ENCODE measurements at regions not wholly inside any gene's neighbourhood (a gene's known extent, or its start where the extent isn't known, plus 50 kb on each side); places are given as distances from the start of the nearest gene placed in this dataset.
"Not testable (repeated sequence)": the region's sequence is repeated elsewhere in the genome, so short reads cannot be mapped to it uniquely, and the experiment has no call there.

DNA sequence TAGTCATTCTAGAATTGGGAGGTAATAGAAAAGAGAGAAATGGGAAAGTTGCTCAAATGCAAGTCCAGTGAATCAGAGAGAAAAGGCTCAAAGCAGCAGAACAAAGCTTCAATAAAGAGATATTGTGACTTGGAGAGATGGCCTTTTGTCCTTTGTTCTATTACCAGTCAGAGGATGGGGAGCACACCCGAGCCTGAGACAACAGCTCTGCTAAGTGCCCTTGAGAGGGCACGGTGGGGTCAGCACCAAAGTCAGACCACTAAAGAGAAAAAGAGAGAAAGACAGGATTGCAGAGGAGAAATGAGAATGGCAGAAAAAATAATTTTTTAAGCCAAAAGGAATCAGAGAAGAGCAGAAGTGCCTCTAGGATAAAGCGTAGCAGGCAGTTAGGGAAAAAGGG is 553.1 kb downstream of the TTLL7 start:
- not testable (repeated sequence) for DNase-seq

DNA sequence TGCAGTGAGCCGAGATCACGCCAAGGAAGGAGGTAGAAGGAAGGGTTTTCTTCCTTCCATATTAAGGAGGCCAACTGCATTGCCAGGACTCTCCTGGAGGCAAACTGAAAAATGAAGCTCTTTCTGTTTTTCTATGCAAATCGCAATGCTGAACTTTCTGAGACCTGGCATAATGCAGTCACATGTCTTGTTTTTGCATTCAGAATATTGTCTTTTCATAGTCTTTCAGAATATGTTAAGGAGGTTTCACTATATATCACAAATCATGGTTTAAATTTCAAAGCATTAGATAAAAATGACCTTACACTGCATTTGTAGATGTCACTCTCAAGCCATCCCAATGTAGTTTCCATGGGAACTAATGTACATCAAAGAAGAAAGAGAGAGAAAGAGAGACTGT is 556.5 kb downstream of the TTLL7 start:
- DNase-seq = not testable (repeated sequence)

DNA sequence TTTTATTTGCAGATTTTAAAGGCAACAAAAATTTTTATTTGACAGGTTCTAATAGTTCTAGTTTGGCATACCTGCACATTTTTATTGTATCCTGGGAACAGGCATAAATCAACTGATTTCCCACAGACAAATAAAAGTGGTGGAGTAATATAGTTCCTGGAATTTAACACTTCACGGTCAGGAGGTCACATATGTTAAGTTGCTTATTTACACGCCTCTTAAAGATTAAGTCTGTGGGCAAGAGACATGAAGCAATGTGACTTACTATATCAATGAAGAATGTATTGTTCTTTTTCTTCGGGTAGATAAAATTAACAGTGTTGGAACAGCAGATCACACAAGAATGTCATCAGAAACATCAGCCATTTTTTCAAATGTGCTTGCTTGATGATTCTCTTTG is 558.3 kb downstream of the TTLL7 start:
- DNase-seq = not testable (repeated sequence)

DNA sequence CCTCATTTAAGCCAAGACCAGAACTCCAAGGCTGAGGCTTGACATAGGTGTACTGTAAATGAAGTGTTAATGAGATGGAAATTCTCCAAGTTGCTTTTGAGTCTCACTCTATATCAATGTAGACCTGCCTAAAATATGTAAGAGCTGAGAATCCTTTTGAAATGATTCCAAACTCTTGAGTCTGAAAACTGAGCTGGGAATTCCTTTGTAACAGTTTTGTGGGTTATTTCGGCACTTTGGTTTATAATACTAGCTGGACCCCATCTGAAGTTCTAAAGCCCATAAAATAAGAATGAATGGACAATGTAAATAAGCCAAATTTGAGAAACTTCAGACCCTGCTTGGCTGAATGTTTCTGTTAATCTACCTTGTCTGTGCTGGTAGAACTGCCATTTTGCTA is 558.9 kb downstream of the TTLL7 start:
- DNase-seq = not testable (repeated sequence)

DNA sequence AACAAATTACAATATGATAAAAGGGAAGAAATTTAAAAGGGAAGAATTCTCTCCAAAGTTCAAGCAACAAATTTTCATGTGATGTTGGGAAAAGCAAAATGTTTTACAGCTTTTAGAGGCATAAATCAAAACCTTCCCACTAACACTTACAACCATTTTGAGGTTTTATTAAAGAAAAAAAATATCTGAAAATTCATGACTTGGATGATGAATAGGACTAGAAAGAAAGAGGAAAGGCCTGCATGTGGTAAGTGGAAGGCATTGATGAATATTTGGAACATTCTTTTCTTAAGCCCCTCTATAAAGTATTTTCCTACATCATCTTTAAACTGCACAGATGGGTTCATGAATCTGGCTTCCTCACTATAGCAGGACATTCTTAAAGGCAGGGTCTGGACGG is 560.6 kb downstream of the TTLL7 start:
- DNase-seq = not testable (repeated sequence)

DNA sequence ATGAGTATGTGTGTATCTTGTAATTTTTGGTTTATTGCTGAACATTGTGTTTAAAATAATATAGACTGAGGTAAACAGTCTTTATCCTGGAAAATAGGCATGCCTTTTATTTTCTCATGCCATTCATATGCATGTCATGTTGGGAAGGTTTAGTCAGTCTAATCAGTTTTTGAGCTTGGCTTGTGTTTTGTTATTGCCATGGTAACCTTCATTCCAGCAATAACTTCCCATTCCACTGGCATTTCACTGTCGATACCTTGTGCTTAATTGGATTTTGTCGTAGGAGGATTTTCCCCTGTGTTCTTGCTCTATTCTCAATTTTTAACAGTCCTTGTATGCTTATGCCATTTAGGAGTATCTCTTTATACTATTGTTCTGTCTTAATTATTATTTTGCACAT is 563.6 kb downstream of the TTLL7 start:
- DNase-seq = not testable (repeated sequence)

DNA sequence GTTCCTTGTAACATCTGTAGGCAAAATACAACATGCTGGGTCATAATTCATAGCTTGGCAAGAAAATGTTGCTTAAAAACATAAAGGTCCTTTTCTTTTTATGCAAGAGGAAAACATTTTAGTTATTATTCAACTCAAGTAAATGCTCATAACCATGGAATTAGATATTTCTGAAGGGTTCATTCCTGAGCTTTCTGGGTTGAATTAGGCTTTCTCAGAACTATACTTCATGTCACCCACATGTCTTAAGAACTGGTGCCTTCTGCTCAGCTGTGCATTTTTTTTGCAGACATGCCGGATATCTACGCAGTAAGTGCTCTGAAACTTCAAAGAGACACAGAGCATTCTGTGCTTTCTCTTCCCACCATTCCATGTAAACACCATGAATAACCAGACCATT is 571.4 kb downstream of the TTLL7 start:
- not testable (repeated sequence) for DNase-seq

DNA sequence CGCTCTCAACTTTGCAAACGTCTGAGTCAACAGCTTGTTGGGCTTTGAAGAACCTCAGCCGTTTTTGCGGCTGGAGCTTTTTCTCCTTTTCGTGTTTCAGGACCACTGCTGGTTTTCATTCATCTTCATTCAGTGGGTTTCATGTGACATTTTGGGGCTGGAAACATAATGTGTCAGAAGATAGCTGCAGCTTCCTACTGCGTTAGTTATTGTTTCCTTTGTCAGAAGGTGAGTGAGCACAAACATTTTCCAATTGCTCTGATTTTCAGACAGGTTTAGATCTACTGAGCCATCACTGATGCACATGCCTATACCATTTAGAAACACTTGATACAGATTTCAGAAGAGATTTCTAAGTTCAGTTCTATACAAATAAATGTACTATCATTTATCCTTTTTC is 575.5 kb downstream of the TTLL7 start:
- DNase-seq = not testable (repeated sequence)

DNA sequence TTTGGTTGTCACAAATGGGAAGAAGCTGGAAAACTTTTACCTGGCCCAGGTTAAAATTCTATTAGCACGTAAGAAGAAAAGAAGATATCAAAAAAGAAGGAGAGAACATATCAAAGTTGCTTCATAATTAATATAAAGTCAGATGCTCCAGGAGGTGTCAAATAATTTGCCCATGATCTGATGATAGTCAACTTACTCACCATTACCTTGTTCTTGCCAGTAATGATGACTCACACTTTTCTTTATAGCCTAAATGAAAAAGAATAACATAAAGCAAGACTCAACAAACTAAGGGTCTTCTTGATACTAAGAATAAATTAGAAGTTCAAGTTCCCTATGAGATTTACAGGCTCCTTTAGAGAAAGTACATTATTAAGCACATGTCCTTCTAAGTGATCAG is 580.4 kb downstream of the TTLL7 start:
- no peak for DNase-seq

DNA sequence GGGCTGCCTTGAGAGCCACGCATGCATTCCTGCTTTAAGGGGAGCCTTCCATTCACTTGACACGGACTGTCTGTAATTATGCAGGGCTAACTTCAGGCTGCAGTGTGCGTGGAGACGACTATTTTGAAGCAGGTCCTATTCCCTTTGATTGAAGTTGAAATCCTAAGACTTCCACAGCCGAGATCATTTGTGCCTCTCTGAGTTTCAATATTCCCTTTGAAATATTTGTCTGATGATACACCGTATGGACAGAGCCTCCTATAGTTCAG is 585.2 kb downstream of the TTLL7 start:
- not testable (repeated sequence) for DNase-seq

DNA sequence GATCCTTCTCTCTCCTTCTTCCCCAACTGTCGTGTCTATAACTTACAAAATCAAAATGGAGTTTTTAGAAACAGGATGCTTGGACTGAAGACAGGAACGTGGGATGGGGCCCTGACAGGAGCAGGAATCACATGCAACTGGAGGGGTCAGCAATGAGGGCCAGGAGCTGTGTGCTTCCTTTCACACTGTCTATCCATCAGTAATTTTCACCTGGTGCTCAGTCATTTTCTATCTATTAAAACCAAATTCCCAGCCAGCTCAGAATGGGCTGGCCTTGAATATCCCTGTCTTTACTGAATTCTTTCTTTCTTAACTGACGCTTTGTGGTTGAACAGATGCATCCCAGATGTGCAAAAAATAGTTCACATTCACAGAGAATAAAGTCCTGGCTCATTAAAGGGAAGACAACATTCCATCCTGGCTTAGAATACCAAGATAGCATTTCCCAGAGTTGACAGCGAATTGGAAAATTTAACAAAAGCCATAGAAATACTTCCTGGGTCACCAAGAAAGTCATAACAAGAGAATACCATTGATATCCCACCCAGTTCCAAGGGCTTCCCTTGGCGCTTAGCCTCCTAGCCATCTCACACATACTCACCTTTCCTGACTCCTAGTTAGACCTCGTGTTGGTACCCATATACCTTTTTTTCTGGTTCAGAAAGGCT is 588.1 kb downstream of the TTLL7 start:
- DNase-seq = not testable (repeated sequence)

DNA sequence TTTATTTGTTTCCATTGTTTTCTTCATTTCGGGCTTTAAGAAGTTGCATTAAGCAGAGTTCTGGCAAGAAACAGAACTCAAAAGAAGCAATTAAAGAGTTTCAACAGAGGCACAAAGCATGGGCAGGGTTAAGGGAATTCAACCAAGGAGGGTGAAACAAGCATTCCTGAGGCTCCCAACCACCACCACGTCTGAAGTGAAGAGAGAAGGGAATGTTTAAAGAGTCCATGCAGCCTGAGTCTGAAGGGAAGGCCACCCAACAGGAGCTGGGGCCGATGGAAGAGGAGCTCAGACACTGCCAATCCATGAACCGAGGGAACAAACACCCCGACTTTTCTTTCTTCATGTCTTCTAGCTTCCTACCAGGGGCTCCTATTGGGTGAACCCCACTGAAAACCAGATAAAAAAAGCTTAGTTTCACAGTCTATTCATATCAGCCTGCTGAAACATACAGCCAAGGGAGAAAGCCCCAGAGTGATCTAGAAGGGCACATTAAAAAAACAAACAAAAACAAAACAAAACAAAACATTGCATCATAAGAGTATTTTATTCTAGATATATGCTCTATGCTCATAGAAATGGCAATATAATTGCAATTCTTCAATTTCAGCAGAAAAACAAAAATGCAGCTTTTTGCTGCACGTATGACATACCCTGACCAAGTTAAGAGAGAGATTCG is 592.1 kb downstream of the TTLL7 start:
- not testable (repeated sequence) for DNase-seq

DNA sequence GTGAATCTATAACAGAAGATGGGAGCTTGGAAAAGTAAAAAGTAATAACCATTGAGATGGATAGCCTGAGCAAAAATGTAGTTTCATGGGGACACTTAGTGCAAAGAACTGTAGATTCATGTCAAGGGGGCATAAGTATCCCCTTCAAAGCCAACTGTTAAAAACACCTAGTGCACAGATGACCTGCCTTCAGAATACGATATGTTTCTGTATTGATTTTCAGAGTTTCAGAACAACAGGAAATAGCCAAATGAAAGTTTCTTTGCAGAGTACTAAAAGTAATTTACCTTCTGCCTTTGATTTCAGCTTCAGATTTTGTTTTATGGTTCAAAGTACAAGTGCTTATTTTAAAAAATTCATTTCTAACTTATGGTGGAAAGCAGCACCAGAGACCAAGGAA is 593.1 kb downstream of the TTLL7 start:
- DNase-seq = not testable (repeated sequence)

DNA sequence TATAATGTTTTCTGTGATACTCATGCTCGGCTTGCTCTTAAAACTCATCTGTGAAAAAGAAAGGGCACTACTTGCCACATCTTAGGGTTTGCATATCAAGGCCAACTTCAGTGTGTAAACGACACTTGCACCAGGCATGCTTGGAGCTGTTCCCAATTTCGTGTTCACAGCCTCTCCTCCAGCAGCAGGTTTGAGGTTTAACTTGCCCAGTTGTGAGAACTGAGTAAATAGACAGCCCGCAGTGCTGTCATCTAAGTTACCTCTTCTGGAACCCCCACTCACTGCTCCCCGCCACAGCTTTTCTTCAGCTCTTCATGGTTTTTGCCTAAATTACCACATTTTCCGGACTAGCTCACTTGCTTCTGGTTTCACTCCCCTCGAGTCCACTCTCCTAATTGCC is 595.4 kb downstream of the TTLL7 start:
- not testable (repeated sequence) for DNase-seq

DNA sequence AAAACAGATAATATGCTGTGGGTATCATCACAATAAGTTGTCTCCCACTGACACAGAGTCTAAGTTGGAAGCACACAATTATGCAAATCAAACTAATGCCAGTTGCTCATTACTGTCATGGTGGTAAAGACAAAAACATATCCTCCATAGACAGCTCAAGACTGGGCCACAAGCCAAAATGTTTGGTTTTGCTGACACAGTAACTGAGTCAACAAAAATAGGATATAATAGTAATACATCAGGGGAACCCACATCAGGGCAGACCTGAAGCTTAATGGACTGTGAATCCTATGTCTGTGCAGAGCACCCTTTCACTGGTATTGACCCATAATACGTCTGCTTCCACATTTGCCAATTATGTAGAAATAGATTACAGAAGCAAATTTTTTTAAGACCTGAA is 597.8 kb downstream of the TTLL7 start:
- DNase-seq = not testable (repeated sequence)

DNA sequence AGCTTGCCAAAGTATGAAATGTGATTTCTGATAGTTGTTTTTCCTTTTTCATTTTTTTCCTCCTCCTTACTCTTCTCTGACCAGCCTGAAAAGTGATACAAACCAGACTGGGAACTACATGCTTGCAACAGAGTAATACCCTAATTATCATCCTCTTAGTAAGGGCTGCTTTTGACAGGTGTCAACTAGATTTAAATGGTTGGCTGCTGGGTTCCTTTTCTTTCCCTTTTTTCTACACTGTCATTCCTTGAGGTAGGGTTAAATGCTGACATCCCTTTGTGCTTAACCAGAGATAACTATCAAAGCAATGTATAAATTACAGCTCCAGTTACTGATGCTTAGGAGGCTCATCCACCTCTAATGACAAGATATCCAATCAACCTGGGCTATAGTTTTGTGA is 598.8 kb downstream of the TTLL7 start:
- not testable (repeated sequence) for DNase-seq

DNA sequence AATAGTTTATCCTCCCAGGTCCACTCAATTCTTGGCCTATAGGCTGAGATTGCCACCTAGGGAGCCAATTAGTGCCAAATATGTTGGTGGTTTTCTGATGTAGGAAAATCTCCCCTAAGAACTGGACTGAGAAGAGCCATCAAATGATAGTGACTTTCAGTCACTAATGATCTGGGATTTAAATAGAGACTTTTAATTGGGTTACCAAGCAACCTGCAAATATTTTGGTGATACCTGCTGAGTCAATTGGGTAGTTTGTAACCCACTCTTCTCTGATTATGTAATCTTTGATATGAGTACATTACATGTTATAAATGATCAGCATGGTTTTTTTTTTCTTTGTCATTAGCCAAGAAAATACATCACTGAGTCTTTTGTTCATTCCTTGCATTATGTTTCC is 600.8 kb downstream of the TTLL7 start:
- DNase-seq = not testable (repeated sequence)

DNA sequence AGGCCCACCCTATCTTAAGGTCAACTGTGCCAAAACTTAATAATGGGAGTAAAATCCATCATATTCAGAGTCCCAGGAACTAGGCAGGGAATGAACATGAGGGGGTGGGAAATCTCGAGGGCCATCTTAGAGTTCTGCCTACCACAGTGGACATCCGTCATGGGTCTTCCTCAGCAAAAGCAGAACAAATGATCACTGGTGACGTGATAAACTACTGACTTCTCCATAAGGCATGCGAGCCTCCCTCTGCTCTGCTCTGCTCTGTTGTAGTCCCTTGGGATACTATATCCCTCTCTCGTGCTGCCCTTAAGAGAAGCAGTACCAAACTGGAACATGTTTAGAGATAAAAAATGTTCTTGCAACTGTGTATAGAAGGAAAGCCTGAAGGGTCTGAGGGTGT is 603.8 kb downstream of the TTLL7 start:
- not testable (repeated sequence) for DNase-seq

DNA sequence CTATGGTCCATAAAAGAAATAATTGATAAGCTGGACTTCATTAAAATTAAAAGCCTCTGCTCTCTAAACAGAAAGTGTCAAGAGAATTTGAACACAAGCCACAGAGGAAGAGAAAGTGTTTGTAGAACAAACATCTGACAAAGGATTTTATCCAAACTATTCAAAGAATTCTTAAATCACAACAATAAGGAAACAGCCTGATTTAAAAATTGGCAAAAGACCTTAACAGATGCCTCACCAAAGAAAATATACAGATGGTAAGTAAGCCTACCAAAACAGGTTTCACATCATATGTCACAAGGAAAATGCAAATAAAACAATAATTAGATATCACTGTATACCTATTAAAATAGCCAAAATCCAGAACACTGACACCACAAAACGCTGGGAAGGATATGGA is 612.0 kb downstream of the TTLL7 start:
- not testable (repeated sequence) for DNase-seq

DNA sequence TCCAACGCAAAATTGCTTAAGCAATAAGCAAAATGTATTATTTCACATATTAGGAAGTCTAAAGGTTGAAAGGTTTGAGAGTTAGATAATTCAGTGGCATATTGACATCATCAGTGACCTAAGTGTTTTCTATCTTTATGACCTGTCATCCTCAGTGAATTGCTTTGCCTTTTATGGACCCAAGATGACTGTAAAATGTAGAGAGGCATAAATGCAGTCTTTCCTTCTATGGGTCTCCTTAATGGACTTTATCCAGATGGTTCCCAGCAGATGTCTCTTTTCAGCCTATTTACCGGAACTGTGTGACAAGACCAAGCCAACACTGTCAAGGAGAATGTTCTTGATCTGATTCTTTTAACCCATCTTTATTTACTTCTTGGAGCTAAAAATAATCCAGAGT is 615.8 kb downstream of the TTLL7 start:
- DNase-seq = not testable (repeated sequence)

DNA sequence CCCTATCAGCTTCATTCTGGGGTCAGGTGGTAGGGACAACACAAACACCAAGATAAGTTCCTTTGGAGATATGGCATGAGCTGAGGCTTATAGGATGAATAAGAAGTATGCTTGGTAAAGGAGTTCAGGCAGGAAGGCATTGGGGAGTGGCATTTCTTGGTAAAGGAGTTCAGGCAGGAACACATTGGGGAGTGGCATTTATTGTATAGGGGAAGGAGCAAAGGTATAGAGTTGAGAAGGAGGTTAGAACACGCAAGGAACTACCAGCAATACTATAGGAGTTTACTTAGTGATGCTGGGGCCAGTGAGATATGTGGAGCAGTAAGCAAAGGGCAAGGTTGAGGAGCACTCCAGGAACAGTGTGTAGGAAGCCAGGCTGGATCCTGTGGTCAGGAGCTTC is 625.9 kb downstream of the TTLL7 start:
- not testable (repeated sequence) for DNase-seq

DNA sequence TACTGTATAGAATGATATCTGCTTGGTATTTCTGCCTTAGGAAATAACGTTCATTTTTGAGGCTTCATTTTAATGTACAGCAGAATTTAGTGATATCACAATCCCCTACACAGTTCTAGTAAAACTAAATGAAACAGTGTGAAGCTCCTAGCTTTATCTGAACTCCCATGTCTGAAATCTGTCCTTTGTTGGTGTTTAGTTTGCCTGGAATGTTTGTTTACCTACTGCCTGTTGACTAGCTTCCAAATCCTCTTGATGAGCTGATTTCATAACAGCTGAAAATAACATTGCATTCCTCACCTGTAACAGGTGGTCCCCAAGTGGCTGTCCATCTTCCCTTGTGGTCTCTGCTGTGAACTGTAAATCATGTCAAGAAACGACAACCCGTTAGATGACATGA is 629.1 kb downstream of the TTLL7 start:
- not testable (repeated sequence) for DNase-seq

DNA sequence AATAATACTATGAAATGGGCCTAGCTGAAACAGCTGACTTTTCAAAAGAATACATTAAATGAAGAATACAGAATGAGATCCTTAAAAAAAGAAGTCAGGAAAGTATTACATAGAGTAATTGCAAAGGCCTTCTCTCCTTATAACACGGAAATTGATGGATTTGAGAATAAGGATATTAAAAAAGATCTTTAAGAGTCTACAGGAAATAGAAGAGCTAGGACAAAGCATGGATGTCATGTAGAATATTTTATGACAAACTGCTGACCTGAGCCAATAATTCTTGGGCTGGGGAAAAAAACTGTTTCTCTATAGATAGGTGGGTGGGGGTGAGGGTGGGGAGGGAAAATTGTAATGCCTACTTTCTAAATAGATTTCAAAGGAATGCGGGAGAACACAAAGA is 633.6 kb downstream of the TTLL7 start:
- not testable (repeated sequence) for DNase-seq

DNA sequence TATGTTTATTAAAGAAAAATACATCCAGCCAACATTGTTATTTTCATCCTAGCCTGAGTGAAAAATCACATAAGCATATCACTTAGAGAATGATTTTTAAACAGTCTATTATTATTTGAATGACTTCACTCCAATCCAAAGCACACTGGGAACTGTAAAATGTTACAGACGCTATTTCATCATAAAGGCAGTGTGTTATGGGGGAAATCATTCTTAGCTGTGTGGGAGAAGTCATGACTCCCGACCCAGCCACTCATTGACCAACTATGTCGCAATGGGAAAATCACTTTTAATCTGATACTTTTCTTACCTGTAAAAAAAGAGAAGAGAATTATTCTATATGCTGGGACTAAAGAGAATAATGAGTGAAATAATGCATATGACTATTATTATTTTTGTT is 653.6 kb downstream of the TTLL7 start:
- DNase-seq = not testable (repeated sequence)

DNA sequence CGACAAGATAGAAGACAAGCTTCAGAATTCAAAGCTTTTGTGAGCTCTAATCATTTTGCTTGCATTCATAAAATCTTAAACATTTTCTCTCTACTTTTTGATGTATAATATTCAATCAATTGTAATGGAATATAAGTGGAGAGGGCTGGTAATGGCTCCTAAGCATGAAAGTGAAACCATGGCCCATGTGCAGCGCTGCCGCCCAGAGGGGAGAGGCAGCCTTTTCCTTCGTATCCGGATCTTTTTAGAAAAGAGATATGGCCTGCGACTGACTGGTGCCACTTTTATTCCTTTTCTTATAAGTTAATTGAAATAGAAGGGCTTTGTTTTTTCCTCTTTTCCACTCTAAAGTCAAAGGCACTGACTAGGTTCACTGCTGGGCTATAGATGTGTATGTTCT is 655.2 kb downstream of the TTLL7 start:
- not testable (repeated sequence) for DNase-seq

Measured in NCI-H1930 (cell line).